HG03558 (cell line): ENCODE measurements at regions not wholly inside any gene's neighbourhood (a gene's known extent, or its start where the extent isn't known, plus 50 kb on each side); places are given as distances from the start of the nearest gene placed in this dataset.

ENCODE experiments used
- ATAC-seq: cut with Tn5 transposase; IDR thresholded peaks from one replicate; pipeline ENCODE4 v1.9.1; 2021; ENCODE audit warnings: moderate number of reproducible peaks; ENCODE audit not compliant: unreplicated experiment; ENCODE audit errors: extremely low read depth

GRCh38 chr21:35770101-35770945, 290.0 kb downstream of the SETD4 start:
- no peak for ATAC-seq

- no peak for ATAC-seq
Observed at GRCh38 chr21:35768187-35768586, 292.1 kb downstream of the SETD4 start.

GRCh38 chr21:35764586-35764985, 295.7 kb downstream of the SETD4 start:
- ATAC-seq, result no peak

DNA sequence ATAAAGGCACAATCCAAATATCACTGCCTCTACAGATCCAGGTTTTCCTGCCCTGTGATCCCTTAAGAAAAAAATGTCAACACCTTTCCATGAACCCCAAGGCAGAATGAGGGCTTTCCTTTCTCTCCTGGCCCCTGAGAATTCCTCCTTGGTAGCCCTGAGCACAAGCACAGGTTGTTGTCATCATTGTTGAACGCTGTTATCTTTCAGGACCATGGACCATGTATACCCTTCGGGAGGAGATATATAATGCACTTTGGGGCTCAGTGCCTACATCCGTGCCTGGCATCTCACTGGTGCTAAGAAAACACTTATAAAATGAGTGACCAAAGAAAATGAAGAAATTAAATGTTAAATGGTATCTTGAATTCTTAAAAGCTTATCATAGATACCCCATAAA, 296.2 kb downstream of the SETD4 start:
- no peak for ATAC-seq

DNA sequence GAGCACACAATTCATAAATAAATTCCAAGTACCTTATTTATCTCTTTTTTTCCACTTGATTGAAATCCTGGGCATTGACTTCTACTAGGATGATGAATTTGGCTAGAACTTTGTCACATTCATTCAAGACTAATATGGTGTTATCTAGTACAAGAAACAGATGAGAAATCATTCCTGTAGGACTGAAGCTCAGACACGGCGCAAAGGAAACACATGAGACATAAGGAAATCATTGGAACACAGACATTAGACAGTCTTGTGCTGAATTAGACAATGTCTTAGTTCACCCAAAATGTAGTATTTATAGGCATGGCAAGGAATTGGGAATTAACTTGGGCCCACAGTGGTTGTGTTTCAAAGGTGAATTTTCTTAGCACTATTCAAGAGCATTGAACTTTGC, 305.7 kb downstream of the SETD4 start:
- ATAC-seq, result no peak

DNA sequence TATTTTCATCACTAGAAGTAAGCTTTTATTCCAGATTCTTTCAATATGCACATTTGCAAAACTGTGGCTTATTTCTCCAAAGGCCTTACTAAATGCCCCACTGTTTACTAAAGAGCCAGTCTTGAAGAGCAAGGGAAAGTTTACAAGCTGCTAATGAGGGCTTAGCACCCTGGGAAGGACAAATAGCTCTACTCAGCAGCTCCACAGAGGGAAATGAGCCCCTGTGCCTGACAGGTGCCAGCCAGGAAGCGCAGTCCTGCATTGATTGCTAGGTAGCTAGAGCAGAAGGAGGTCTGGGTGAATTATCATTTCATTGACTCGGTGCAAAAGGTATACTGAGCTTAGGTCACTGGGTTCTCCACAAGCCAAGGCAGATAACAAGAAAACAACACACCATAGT, 307.0 kb downstream of the SETD4 start:
- no peak for ATAC-seq

DNA sequence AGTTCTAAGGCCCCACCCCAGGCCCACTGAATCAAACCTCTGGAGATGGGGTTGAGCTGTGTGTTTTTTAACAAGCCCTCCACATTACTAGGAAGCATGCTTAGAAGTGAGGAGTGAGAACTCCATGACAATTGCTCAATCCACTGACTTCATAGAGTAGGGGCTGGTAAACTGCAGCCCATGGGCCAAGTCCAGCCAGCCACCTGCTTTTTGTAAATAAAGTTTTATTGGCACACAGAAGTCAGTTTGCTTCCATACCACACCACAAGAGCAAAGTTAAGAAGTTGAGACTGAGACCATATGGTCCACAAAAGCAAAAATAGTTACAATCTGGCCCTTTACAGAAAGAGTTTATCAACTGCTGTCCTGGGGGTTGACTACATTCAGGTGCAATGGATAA, 309.2 kb downstream of the SETD4 start:
- no peak for ATAC-seq

GRCh38 chr21:35749904-35750303, 310.4 kb downstream of the SETD4 start:
- no peak for ATAC-seq

DNA sequence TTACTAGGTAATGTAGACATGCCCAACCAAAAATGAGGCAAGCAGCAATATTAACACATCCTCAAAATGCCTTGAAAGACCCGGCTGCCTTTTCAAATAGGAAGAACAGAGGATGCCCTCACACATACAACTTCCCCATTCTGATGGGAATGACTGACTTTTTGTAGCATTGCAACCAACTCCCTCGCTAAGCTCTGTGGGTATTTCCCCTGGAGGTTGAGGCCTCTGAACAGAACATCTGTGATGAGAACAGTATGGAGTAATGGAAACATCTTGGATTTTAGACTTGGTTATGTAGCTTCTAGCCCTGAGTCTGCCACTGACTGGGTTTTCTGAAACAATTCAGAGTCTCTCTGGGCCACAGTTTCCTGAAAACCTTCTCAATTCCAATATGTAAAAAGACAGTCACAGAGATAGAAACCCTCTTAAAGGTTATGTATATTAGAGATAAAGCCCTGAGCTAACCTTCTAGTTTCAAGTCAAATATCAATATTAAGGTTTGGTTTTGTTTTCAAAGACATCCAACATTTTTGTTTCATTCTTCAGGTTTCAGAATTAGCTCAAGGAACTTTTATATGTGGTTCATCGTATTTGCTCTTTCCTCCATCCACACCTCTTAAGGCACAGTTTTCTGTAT, 311.5 kb downstream of the SETD4 start:
- ATAC-seq, result no peak

DNA sequence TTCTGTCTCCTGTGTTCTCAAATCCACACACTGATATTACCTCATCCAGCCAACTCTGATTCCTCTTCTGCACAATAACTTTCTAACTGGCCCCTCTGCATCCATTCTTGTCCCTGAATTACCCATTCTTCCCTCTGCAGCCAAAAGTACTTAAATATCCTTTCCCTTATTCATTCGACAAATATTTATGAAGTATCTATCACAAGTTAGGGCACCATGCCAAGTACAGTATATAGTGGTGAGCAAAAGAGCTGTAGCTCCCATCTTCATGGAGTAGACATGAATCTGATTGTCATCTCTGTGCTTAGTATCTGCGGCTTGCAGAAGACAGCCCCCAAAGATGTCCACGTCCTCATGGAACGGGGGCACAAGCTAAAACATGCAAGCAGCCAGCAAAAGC, 316.8 kb downstream of the SETD4 start:
- no peak for ATAC-seq

GRCh38 chr21:35738347-35738961, 321.9 kb downstream of the SETD4 start:
- no peak for ATAC-seq

- no peak for ATAC-seq
Observed at GRCh38 chr21:35737899-35738346, 322.4 kb downstream of the SETD4 start.

- ATAC-seq, result no peak
Observed at GRCh38 chr21:35737449-35737848, 322.9 kb downstream of the SETD4 start.

GRCh38 chr21:35732788-35733187, 327.5 kb downstream of the SETD4 start:
- no peak for ATAC-seq

DNA sequence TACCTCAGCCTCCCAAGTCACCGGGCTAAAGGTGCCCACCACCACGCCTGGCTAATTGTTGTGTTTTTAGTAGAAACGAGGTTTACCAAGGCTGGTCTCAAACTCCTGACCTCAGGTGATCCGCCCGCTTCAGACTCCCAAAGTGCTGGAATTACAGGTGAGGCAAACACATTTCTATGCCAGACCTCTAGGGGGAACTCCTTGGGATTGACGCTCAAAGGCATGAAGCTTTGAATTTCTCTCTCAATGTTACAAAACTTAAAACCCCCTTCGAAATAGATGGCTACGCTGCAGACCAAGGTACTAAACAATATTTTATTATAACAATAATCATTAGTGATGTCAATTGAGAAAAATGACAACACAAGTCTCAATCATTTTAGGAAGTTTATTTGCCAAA, 330.0 kb downstream of the SETD4 start:
- no peak for ATAC-seq

DNA sequence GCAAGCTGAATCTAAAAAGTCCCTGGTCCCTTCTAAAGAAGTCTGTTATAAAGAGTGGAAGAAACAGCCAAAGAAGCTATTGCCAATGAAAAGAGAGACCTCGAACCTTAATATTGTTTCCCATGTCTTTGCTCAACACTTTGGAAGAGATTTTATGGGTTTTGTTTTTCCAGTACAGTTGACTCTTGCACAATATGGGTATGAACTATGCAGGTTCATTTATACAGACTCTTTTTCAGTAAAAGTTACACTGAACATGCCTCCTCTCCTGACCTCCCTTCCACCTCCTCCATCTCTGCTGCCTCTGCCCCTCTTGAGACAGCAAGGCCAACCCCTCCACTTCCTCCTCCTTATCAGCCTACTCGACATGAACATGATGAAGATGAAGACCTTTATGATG, 332.5 kb downstream of the SETD4 start:
- ATAC-seq, result no peak

DNA sequence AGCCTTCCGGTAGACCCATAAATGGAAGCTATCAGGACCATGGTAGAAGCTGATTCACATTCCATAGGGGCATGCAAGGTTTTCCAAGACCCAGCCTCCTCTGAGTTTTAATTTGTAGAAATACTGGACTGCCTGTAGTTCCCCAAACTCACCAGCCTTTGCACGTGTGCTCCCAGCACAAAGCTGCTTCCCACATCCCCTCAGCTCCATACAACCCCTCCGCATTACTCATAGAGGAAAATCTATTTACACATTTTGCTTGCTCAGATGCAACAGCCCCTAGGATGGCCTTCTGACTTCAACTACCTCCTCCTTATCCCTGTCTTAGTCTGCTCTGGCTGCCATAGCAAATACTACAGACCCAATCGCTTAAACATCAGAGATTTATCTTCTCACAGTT, 336.2 kb downstream of the SETD4 start:
- ATAC-seq, result no peak

DNA sequence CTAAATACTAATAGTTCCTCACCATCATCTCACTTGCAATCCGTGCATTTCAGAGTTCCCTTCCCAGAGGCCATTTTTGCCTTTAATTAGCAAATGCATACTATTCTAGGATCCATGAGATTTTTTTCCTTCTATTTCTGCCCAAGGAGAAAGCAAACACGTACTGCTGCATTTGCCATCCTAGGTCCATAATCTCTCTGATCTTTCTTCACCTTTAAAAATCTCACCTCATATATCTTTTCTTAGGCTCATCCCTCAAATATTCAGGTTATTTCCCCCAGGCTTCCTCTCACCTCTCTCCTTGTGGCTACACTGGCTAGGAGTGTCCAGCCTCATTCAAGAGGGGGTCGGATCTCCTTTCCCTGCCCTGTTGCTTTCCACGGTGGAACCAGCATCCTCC, 338.6 kb downstream of the SETD4 start:
- no peak for ATAC-seq

- ATAC-seq, result no peak
Observed at GRCh38 chr21:35720208-35720731, 340.1 kb downstream of the SETD4 start.

GRCh38 chr21:35719080-35719479, 341.2 kb downstream of the SETD4 start:
- no peak for ATAC-seq

- no peak for ATAC-seq
Observed at GRCh38 chr21:35716876-35717565, 343.3 kb downstream of the SETD4 start.
